ENCODE measurements at regions not wholly inside any gene's neighbourhood (a gene's known extent, or its start where the extent isn't known, plus 50 kb on each side); places are given as distances from the start of the nearest gene placed in this dataset.

GRCh38 chr15:96524676-96525417 is 194.3 kb downstream of the NR2F2 start:
- DNase-seq (ENCODE audit: low spot score), result no peak

- DNase-seq (ENCODE audit: low spot score), result no peak
Observed at GRCh38 chr15:96535148-96535547, 204.6 kb downstream of the NR2F2 start.

- no peak for DNase-seq (ENCODE audit: low spot score)
Observed at GRCh38 chr15:96538491-96538890, 208.0 kb downstream of the NR2F2 start.

- no peak for DNase-seq (ENCODE audit: low spot score)
Observed at GRCh38 chr15:96540283-96540682, 209.8 kb downstream of the NR2F2 start.

GRCh38 chr15:96542130-96542770 is 211.8 kb downstream of the NR2F2 start:
- no peak for DNase-seq (ENCODE audit: low spot score)

GRCh38 chr15:96544162-96544756 is 213.8 kb downstream of the NR2F2 start:
- no peak for DNase-seq (ENCODE audit: low spot score)

- no peak for DNase-seq (ENCODE audit: low spot score)
Observed at GRCh38 chr15:96549136-96549535, 218.6 kb downstream of the NR2F2 start.

GRCh38 chr15:96551196-96551595 is 220.7 kb downstream of the NR2F2 start:
- DNase-seq (ENCODE audit: low spot score), result no peak

- no peak for DNase-seq (ENCODE audit: low spot score)
Observed at GRCh38 chr15:96551722-96552121, 221.2 kb downstream of the NR2F2 start.

GRCh38 chr15:96553006-96553405 is 222.5 kb downstream of the NR2F2 start:
- DNase-seq (ENCODE audit: low spot score), result peak; percentile 57

GRCh38 chr15:96553451-96553850 is 223.0 kb downstream of the NR2F2 start:
- no peak for DNase-seq (ENCODE audit: low spot score)

- no peak for DNase-seq (ENCODE audit: low spot score)
Observed at GRCh38 chr15:96553931-96554330, 223.4 kb downstream of the NR2F2 start.

- DNase-seq (ENCODE audit: low spot score), result no peak
Observed at GRCh38 chr15:96554541-96554940, 224.0 kb downstream of the NR2F2 start.

- no peak for DNase-seq (ENCODE audit: low spot score)
Observed at GRCh38 chr15:96559087-96559486, 228.6 kb downstream of the NR2F2 start.

GRCh38 chr15:96559631-96560030 is 229.1 kb downstream of the NR2F2 start:
- no peak for DNase-seq (ENCODE audit: low spot score)

GRCh38 chr15:96560246-96560895 is 229.9 kb downstream of the NR2F2 start:
- no peak for DNase-seq (ENCODE audit: low spot score)

- DNase-seq (ENCODE audit: low spot score), result no peak
Observed at GRCh38 chr15:96561593-96561992, 231.1 kb downstream of the NR2F2 start.

GRCh38 chr15:96564546-96564945 is 234.0 kb downstream of the NR2F2 start:
- no peak for DNase-seq (ENCODE audit: low spot score)

GRCh38 chr15:96565266-96565665 is 234.8 kb downstream of the NR2F2 start:
- no peak for DNase-seq (ENCODE audit: low spot score)

- no peak for DNase-seq (ENCODE audit: low spot score)
Observed at GRCh38 chr15:96574782-96575181, 244.3 kb downstream of the NR2F2 start.

- no peak for DNase-seq (ENCODE audit: low spot score)
Observed at GRCh38 chr15:96576596-96576995, 246.1 kb downstream of the NR2F2 start.

- no peak for DNase-seq (ENCODE audit: low spot score)
Observed at GRCh38 chr15:96578393-96578792, 247.9 kb downstream of the NR2F2 start.

- DNase-seq (ENCODE audit: low spot score), result no peak
Observed at GRCh38 chr15:96581371-96581770, 250.9 kb downstream of the NR2F2 start.
